CD4-positive, alpha-beta memory T cell (primary cell): ENCODE measurements at regions not wholly inside any gene's neighbourhood (a gene's known extent, or its start where the extent isn't known, plus 50 kb on each side); places are given as distances from the start of the nearest gene placed in this dataset.

Experiments
- CTCF ChIA-PET: fragments of 350-600 bp; sonication (Branson Sonifier 250); formaldehyde crosslinking; loops from one replicate; lab custom pipeline; 2021; ENCODE audit warnings: inconsistent platforms; ENCODE audit not compliant: partially characterized antibody; lab: Charles Lee
- POLR2A ChIA-PET: fragments of 350-600 bp; sonication (Branson Sonifier 250); formaldehyde crosslinking; loops from one replicate; lab custom pipeline; 2021; ENCODE audit not compliant: partially characterized antibody; lab: Charles Lee
- DNase-seq, 5 donors: peaks; one replicate each; pipeline versions ENCODE4 v3.0.0 to v3.0.0-alpha.2; 2020 to 2022; ENCODE audit warnings: mixed read lengths in 1 of 5
- H3K27ac ChIP-seq: one replicate; pipeline ENCODE4 v1.7.0; 2013; ENCODE audit warnings: low read depth, low read length
- H3K27me3 ChIP-seq: 2 replicates; pipeline ENCODE4 v1.7.0; 2013; ENCODE audit warnings: mild to moderate bottlenecking, low read length, moderate library complexity; ENCODE audit not compliant: insufficient read depth
- H3K36me3 ChIP-seq: 2 replicates; pipeline ENCODE4 v1.7.0; 2013; ENCODE audit warnings: mild to moderate bottlenecking, low read length, moderate library complexity; ENCODE audit not compliant: insufficient read depth
- H3K4me1 ChIP-seq: 2 replicates; pipeline ENCODE4 v1.7.0; 2013; ENCODE audit warnings: mild to moderate bottlenecking, low read length, moderate library complexity; ENCODE audit not compliant: insufficient read depth
- H3K4me3 ChIP-seq, 2 donors: one replicate each; pipeline ENCODE4 v1.7.0; 2013; ENCODE audit warnings: low read length in 2 of 2, mild to moderate bottlenecking in 1 of 2
- H3K9me3 ChIP-seq, 2 donors: one replicate each; pipeline ENCODE4 v1.7.0; 2013; ENCODE audit warnings: low read length in 2 of 2, control low read depth in 1 of 2; ENCODE audit not compliant: control insufficient read depth in 1 of 2
- H3K27ac Mint-ChIP-seq, 7 donors: one replicate each; pipeline ENCODE4 v1.8.0; 2020 to 2021; ENCODE audit warnings: mixed read lengths in 7 of 7, mild to moderate bottlenecking in 6 of 7, inconsistent platforms in 3 of 7, moderate library complexity in 3 of 7
- H3K27me3 Mint-ChIP-seq, 2 donors: one replicate each; pipeline ENCODE4 v1.8.0; 2020 to 2021; ENCODE audit warnings: mixed read lengths in 2 of 2
- H3K36me3 Mint-ChIP-seq, 2 donors: one replicate each; pipeline ENCODE4 v1.8.0; 2020 to 2021; ENCODE audit warnings: mixed read lengths in 2 of 2, inconsistent platforms in 1 of 2, mild to moderate bottlenecking in 1 of 2
- H3K4me1 Mint-ChIP-seq, 4 donors: one replicate each; pipeline ENCODE4 v1.8.0; 2020 to 2021; ENCODE audit warnings: mixed read lengths in 4 of 4, mild to moderate bottlenecking in 1 of 4
- H3K4me3 Mint-ChIP-seq, 8 donors: one replicate each; pipeline ENCODE4 v1.8.0; 2020 to 2021; ENCODE audit warnings: mixed read lengths in 8 of 8, mild to moderate bottlenecking in 7 of 8, moderate library complexity in 6 of 8, inconsistent platforms in 3 of 8
- H3K9me3 Mint-ChIP-seq, 8 donors: one replicate each; pipeline ENCODE4 v1.8.0; 2020 to 2021; ENCODE audit warnings: mixed read lengths in 8 of 8, mild to moderate bottlenecking in 5 of 8, inconsistent platforms in 3 of 8, moderate library complexity in 1 of 8
- intact Hi-C: fragments of 100-400 bp; cut with micrococcal nuclease; formaldehyde crosslinking; loops from one replicate; pipeline ENCODE4 v1.15.1; 2023

DNA sequence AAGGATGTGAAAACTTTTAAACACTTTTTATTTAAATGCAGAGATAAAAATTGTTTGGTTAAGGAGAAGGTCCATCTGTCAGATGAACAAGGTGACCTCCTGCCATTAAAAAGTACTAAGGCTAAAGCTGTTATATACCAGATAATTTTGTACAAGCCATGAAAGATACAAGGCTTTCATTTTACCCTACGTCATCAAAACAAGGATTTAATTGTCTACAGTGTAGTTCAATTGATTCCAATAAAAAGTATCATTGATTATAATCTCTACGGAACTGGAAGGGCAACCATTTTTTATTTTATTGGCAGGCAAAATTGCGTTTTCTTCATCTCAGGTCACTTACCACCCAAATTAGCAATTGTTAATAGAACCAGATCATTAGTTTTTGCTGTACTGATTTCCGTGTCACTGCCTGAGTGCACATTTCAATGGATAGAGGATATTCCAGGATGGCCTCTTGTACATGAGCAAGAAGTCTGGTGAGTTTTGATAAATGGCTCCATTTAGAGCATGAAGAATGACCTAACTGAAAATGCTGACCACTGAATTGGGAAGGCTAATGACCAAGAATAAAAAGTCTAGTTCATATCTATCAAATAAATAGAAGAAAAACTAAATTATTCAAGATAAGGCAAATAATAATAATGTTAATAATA lies 564.9 kb downstream of the JRKL start:
- no peaks in the 10 kb centered on the region for H3K9me3 ChIP-seq
- no peak overlapping the region for H3K4me3 ChIP-seq
- Mint-ChIP-seq H3K27me3 (no peaks in the 10 kb centered on the region), H3K9me3 (peaks cover 0 to 14% (median 2%) of the 10 kb centered on the region in 8 donors), H3K36me3 (no peaks in the 10 kb centered on the region), H3K4me3 (no peak overlapping the region), H3K4me1 (no peaks in the 10 kb centered on the region), H3K27ac (no peak overlapping the region)
- H3K36me3 ChIP-seq, result no peaks in the 10 kb centered on the region
- DNase-seq, result no peak
- no peaks in the 10 kb centered on the region for H3K27me3 ChIP-seq
- H3K27ac ChIP-seq, result no peak overlapping the region
- POLR2A ChIA-PET, result no interaction called here
- CTCF ChIA-PET, result no interaction called here
- no peaks in the 10 kb centered on the region for H3K4me1 ChIP-seq
- intact Hi-C loops, result no loop called here

DNA sequence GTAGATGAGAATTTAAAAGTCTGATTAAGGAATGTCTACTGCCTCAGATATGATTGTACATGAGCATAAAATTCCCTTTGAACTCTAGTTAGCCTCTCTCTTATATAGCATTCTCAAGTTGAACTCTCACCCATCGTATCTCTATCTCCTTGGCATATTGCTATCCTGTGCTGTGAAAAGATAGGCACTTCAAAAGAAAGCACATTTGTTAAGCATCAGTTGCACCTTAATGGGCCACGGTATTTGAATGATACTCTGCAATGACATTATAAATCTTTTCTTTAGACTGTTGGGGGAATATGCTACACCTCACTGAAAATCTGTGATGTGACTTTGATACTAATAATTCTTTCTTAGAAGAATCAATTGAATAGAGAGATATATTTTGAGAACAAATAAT lies 570.7 kb downstream of the JRKL start:
- no peaks in the 10 kb centered on the region for H3K27me3 Mint-ChIP-seq
- H3K27ac Mint-ChIP-seq, result no peak overlapping the region
- Histone ChIP-seq H3K4me3 (no peak overlapping the region), H3K36me3 (no peaks in the 10 kb centered on the region), H3K27me3 (no peaks in the 10 kb centered on the region), H3K27ac (no peak overlapping the region), H3K4me1 (no peaks in the 10 kb centered on the region), H3K9me3 (no peaks in the 10 kb centered on the region)
- H3K9me3 Mint-ChIP-seq, result peaks cover 0 to 4% (median 0%) of the 10 kb centered on the region in 8 donors
- ChIA-PET CTCF (no interaction called here), POLR2A (no interaction called here)
- no peak overlapping the region for H3K4me3 Mint-ChIP-seq
- no peak for DNase-seq
- intact Hi-C loops, result no loop called here
- H3K4me1 Mint-ChIP-seq, result no peaks in the 10 kb centered on the region
- H3K36me3 Mint-ChIP-seq, result no peaks in the 10 kb centered on the region

DNA sequence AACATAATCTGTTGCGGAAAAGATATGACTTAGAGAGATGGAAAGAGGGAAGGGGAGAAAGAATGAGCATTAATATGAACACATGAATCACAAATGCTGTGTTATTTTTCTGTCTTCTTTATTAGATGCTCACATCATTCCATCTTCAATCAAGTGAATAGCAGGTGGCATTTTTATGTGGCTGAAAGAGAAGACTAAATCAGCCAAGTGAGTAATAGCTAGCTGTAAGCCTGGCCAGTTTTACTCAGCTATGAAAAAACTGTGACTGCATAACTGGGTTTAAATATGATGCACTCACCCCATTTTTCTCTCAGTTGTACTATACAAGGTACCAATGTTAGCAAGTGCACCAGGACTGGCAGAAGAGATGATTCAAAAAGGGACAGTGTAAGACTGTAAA lies 571.1 kb downstream of the JRKL start:
- Mint-ChIP-seq H3K4me1 (no peaks in the 10 kb centered on the region), H3K27me3 (no peaks in the 10 kb centered on the region), H3K9me3 (peaks cover 0 to 8% (median 0%) of the 10 kb centered on the region in 8 donors), H3K36me3 (no peaks in the 10 kb centered on the region), H3K27ac (no peak overlapping the region), H3K4me3 (no peak overlapping the region)
- intact Hi-C loops, result no loop called here
- no peaks in the 10 kb centered on the region for H3K9me3 ChIP-seq
- CTCF ChIA-PET, result no interaction called here
- H3K4me1 ChIP-seq, result no peaks in the 10 kb centered on the region
- no peaks in the 10 kb centered on the region for H3K27me3 ChIP-seq
- DNase-seq, result no peak
- H3K36me3 ChIP-seq, result no peaks in the 10 kb centered on the region
- POLR2A ChIA-PET, result no interaction called here
- no peak overlapping the region for H3K4me3 ChIP-seq
- no peak overlapping the region for H3K27ac ChIP-seq

DNA sequence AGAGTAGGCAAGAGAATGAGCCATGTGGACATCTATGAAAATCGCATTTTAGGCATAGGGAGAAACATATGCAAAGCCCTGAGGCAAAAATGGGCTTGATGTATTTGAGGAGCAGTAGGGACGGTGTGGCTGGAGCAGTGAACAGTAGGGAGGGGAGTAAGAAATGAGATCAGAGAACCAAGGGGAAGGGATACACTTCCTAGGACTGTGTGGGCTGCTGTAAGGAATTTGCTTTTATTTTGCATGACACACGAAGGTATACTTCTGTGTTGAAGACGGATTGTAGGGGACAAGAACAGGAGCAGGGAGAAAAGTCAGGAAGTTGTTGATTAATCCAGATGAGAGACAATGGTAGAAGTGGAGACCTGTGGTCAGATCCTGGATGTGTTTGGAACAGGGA lies 572.1 kb downstream of the JRKL start:
- ChIA-PET POLR2A (no interaction called here), CTCF (no interaction called here)
- Mint-ChIP-seq H3K27me3 (no peaks in the 10 kb centered on the region), H3K27ac (no peak overlapping the region), H3K4me1 (no peaks in the 10 kb centered on the region), H3K9me3 (peaks cover 0 to 9% (median 0%) of the 10 kb centered on the region in 8 donors), H3K4me3 (no peak overlapping the region), H3K36me3 (no peaks in the 10 kb centered on the region)
- no peaks in the 10 kb centered on the region for H3K27me3 ChIP-seq
- intact Hi-C loops, result no loop called here
- no peak for DNase-seq
- H3K9me3 ChIP-seq, result no peaks in the 10 kb centered on the region
- no peak overlapping the region for H3K27ac ChIP-seq
- no peak overlapping the region for H3K4me3 ChIP-seq
- H3K4me1 ChIP-seq, result no peaks in the 10 kb centered on the region
- H3K36me3 ChIP-seq, result no peaks in the 10 kb centered on the region

DNA sequence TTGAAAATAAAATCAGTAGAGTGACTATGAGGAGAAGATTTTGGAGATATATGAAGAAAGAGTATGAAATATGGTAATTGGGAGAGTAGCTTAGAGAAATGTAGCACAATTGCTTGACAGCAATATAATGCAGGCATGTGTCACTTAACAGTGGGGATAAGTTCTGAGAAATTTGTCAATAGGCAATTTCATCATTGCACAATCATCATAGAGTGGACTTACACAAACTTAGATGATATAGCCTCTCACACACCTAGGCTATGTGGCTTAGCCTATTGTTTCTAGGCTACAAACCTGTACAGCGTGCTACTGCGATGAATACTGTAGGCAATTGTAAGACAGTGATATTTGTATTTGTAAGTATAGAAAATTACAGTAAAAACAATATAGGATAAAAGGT lies 573.6 kb downstream of the JRKL start:
- intact Hi-C loops, result no loop called here

DNA sequence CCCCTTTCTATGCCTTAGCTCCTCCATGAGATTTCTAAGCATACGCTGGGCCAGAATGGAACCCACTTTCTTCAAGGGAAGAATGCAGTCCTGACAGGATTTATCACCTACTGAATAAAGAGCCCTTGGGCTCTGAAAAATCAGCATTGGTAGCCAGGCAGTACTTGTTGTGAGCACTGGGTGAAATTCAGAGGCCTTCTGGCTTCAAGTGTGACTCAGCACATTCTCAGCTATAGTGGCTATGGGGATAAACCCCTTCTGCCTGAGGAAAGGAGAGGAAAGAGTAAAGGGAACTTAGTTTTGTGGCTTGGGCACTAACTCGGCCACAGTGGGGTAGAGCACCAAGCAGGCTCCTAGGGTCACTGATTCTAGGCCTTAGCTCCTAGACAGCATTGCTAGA lies 574.8 kb downstream of the JRKL start:
- POLR2A ChIA-PET, result no interaction called here
- Mint-ChIP-seq H3K4me3 (no peak overlapping the region), H3K27ac (no peak overlapping the region), H3K4me1 (no peaks in the 10 kb centered on the region), H3K9me3 (peaks cover 0 to 9% (median 2%) of the 10 kb centered on the region in 8 donors), H3K27me3 (no peaks in the 10 kb centered on the region), H3K36me3 (no peaks in the 10 kb centered on the region)
- no peak overlapping the region for H3K4me3 ChIP-seq
- no peaks in the 10 kb centered on the region for H3K9me3 ChIP-seq
- DNase-seq, result no peak
- no peaks in the 10 kb centered on the region for H3K36me3 ChIP-seq
- H3K27ac ChIP-seq, result no peak overlapping the region
- intact Hi-C loops, result no loop called here
- H3K4me1 ChIP-seq, result no peaks in the 10 kb centered on the region
- CTCF ChIA-PET, result no interaction called here
- no peaks in the 10 kb centered on the region for H3K27me3 ChIP-seq

More for the DNA sequence above, 573.6 kb downstream of the JRKL start:
- Histone ChIP-seq H3K4me1 (no peaks in the 10 kb centered on the region), H3K27me3 (no peaks in the 10 kb centered on the region), H3K36me3 (no peaks in the 10 kb centered on the region), H3K27ac (no peak overlapping the region), H3K4me3 (no peak overlapping the region), H3K9me3 (no peaks in the 10 kb centered on the region)
- H3K36me3 Mint-ChIP-seq, result no peaks in the 10 kb centered on the region
- CTCF ChIA-PET, result no interaction called here
- POLR2A ChIA-PET, result no interaction called here
- H3K27me3 Mint-ChIP-seq, result no peaks in the 10 kb centered on the region
- H3K9me3 Mint-ChIP-seq, result peaks cover 0 to 9% (median 2%) of the 10 kb centered on the region in 8 donors
- H3K27ac Mint-ChIP-seq, result no peak overlapping the region
- no peak for DNase-seq
- H3K4me3 Mint-ChIP-seq, result no peak overlapping the region
- H3K4me1 Mint-ChIP-seq, result no peaks in the 10 kb centered on the region

DNA sequence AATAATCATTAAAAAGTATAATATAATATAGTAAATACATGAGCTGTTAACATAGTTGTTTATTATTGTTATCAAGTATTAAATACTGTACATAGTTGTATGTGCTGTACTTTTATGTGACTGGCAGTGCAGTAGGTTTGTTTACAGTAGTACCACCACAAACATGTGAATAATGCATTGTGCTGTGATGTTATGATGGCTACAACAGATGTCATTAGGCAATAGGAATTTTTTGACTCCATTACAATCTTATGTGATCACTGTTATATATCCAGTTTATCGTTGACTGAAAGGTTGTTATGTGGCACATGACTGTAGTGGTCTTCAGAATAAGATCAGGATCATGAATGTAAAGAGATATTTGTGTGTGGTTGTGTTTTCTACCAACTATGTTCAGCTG lies 577.8 kb downstream of the JRKL start:
- no peak overlapping the region for H3K4me3 Mint-ChIP-seq
- CTCF ChIA-PET, result no interaction called here
- no peaks in the 10 kb centered on the region for H3K36me3 ChIP-seq
- no peak overlapping the region for H3K4me3 ChIP-seq
- no peak overlapping the region for H3K27ac Mint-ChIP-seq
- POLR2A ChIA-PET, result no interaction called here
- H3K27me3 ChIP-seq, result no peaks in the 10 kb centered on the region
- DNase-seq, result no peak
- H3K27me3 Mint-ChIP-seq, result no peaks in the 10 kb centered on the region
- peaks cover 0 to under 1% of the 10 kb centered on the region in 2 donors for H3K9me3 ChIP-seq
- H3K4me1 ChIP-seq, result no peaks in the 10 kb centered on the region
- H3K9me3 Mint-ChIP-seq, result peaks cover 0 to 9% (median 2%) of the 10 kb centered on the region in 8 donors
- no peaks in the 10 kb centered on the region for H3K4me1 Mint-ChIP-seq
- H3K36me3 Mint-ChIP-seq, result no peaks in the 10 kb centered on the region
- intact Hi-C loops, result no loop called here
- H3K27ac ChIP-seq, result no peak overlapping the region

DNA sequence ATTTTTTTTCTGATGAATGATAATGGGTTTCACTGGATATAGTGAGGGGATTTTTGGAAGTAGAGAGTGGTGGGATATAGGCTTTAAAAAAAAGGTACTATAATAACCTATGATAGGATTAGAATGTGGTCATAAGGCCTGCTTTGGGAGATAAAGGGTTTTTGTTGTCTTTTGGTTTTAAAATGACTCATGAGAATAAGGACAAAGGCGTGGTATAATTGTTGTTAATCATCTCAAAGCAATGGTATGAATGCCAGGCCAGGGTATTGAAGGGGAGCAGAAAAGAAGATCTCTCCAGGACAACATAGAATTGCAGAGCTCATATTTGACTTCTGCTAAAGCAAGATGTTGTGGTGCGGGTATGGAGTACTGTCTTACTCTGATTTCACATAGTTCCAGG lies 579.4 kb downstream of the JRKL start:
- no peak overlapping the region for H3K4me3 Mint-ChIP-seq
- no peaks in the 10 kb centered on the region for H3K4me1 ChIP-seq
- no peaks in the 10 kb centered on the region for H3K36me3 Mint-ChIP-seq
- H3K9me3 Mint-ChIP-seq, result peaks cover 0 to 12% (median 3%) of the 10 kb centered on the region in 8 donors
- H3K27me3 Mint-ChIP-seq, result no peaks in the 10 kb centered on the region
- no peaks in the 10 kb centered on the region for H3K4me1 Mint-ChIP-seq
- intact Hi-C loops, result no loop called here
- H3K27me3 ChIP-seq, result no peaks in the 10 kb centered on the region
- H3K9me3 ChIP-seq, result peaks cover 0 to 5% of the 10 kb centered on the region in 2 donors
- DNase-seq, result no peak
- H3K4me3 ChIP-seq, result no peak overlapping the region
- ChIA-PET POLR2A (no interaction called here), CTCF (no interaction called here)
- H3K27ac ChIP-seq, result no peak overlapping the region
- no peaks in the 10 kb centered on the region for H3K36me3 ChIP-seq
- no peak overlapping the region for H3K27ac Mint-ChIP-seq
